Activated CD4-positive, alpha-beta T cell treated with anti-CD3 and anti-CD28 coated beads, Interleukin-2, amount 10 ng/mL, durations not matched to agents 7 days and 5 days (primary cell): ENCODE measurements at regions not wholly inside any gene's neighbourhood (a gene's known extent, or its start where the extent isn't known, plus 50 kb on each side); places are given as distances from the start of the nearest gene placed in this dataset.
A peak's percentile ranks its signal among the peaks of the same experiment; 100 is the strongest.
"Not testable (repeated sequence)": the region's sequence is repeated elsewhere in the genome, so short reads cannot be mapped to it uniquely, and the experiment has no call there.

Source experiments
- CTCF ChIA-PET: fragments of 350-600 bp; sonication (Branson Sonifier 250); formaldehyde crosslinking; loops from one replicate; lab custom pipeline; 2021; ENCODE audit warnings: antibody characterized with exemption; lab: Charles Lee
- POLR2A ChIA-PET: fragments of 350-600 bp; sonication (Branson Sonifier 250); formaldehyde crosslinking; loops from one replicate; lab custom pipeline; 2021; ENCODE audit warnings: antibody characterized with exemption; lab: Charles Lee
- DNase-seq: peaks from one replicate; pipeline ENCODE4 v3.0.0-alpha.2; 2020
- H3K27ac Mint-ChIP-seq: one replicate; pipeline ENCODE4 v1.8.0; 2021; ENCODE audit warnings: mild to moderate bottlenecking, moderate library complexity, mixed read lengths
- H3K27me3 Mint-ChIP-seq: one replicate; pipeline ENCODE4 v1.8.0; 2021; ENCODE audit warnings: mixed read lengths
- H3K36me3 Mint-ChIP-seq: one replicate; pipeline ENCODE4 v1.8.0; 2021; ENCODE audit warnings: low read depth, mixed read lengths
- H3K4me1 Mint-ChIP-seq: one replicate; pipeline ENCODE4 v1.8.0; 2021; ENCODE audit warnings: mixed read lengths
- H3K4me3 Mint-ChIP-seq: one replicate; pipeline ENCODE4 v1.8.0; 2021; ENCODE audit warnings: mild to moderate bottlenecking, moderate library complexity, mixed read lengths
- H3K9me3 Mint-ChIP-seq: one replicate; pipeline ENCODE4 v1.8.0; 2021; ENCODE audit warnings: mixed read lengths

GRCh38 chr13:44137466-44137865 lies 236.2 kb upstream of the SERP2 start:
- ChIA-PET CTCF (interaction anchor here (1.6 kb wide), 1 partner anchor 11 kb away, joined by 3 read pairs; no protein-coding TSS in a partner anchor), POLR2A (no interaction called here)
- peaks cover 13% of the 10 kb centered on the region for H3K4me1 Mint-ChIP-seq
- no peaks in the 10 kb centered on the region for H3K36me3 Mint-ChIP-seq
- H3K27me3 Mint-ChIP-seq: peaks cover 3% of the 10 kb centered on the region
- DNase-seq: no peak
- H3K4me3 Mint-ChIP-seq: no peak overlapping the region
- no peaks in the 10 kb centered on the region for H3K9me3 Mint-ChIP-seq
- no peak overlapping the region for H3K27ac Mint-ChIP-seq

- ChIA-PET POLR2A (no interaction called here), CTCF (no interaction called here)
- H3K4me3 Mint-ChIP-seq: no peak overlapping the region
- no peaks in the 10 kb centered on the region for H3K9me3 Mint-ChIP-seq
- peaks cover 13% of the 10 kb centered on the region for H3K27me3 Mint-ChIP-seq
- H3K4me1 Mint-ChIP-seq: peaks cover 16% of the 10 kb centered on the region
- H3K27ac Mint-ChIP-seq: no peak overlapping the region
- H3K36me3 Mint-ChIP-seq: peaks cover 2% of the 10 kb centered on the region
- DNase-seq: no peak
These were observed 233.5 kb upstream of the SERP2 start for GRCh38 chr13:44140146-44140545.

GRCh38 chr13:44140888-44141724 lies 232.5 kb upstream of the SERP2 start:
- Mint-ChIP-seq H3K9me3 (no peaks in the 10 kb centered on the region), H3K4me1 (peaks cover 16% of the 10 kb centered on the region), H3K27me3 (peaks cover 14% of the 10 kb centered on the region), H3K4me3 (peak overlapping the region; percentile 81), H3K27ac (peak overlapping the region; percentile 89), H3K36me3 (peaks cover 2% of the 10 kb centered on the region)
- DNase-seq: no peak
- CTCF ChIA-PET: interaction anchor here (0.6 to 0.7 kb wide), 2 partner anchors 9 to 1099 kb away, joined by 3 read pairs; no protein-coding TSS in a partner anchor
- POLR2A ChIA-PET: no interaction called here

GRCh38 chr13:44141725-44142539 lies 231.7 kb upstream of the SERP2 start:
- CTCF ChIA-PET: interaction anchor here (0.6 kb wide), 1 partner anchor 1098 kb away, joined by 3 read pairs; no protein-coding TSS in a partner anchor
- Mint-ChIP-seq H3K4me1 (peaks cover 16% of the 10 kb centered on the region), H3K27ac (peak overlapping the region; percentile 89), H3K36me3 (peaks cover 2% of the 10 kb centered on the region), H3K9me3 (no peaks in the 10 kb centered on the region), H3K27me3 (peaks cover 14% of the 10 kb centered on the region), H3K4me3 (peak overlapping the region; percentile 81)
- peak; percentile 90 for DNase-seq
- POLR2A ChIA-PET: no interaction called here

DNA sequence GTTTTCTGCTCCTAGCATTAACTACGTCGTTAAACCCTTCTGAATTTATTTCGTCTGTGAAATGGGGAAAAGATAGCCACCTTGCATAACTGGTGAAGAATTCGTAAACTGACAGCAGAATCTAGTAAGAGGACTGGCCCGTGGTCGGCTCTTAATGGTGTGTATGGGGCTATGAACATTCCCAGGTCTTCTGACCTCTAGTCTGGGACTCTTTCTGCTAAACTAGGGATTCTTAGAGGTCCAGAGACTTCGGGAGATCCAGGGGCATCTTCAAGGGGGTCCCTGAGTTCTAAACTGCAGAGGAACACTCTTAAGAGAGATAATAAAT lies 231.1 kb upstream of the SERP2 start:
- Mint-ChIP-seq H3K36me3 (peaks cover 2% of the 10 kb centered on the region), H3K4me1 (peaks cover 16% of the 10 kb centered on the region), H3K9me3 (no peaks in the 10 kb centered on the region), H3K4me3 (peak overlapping the region; percentile 79), H3K27ac (peak overlapping the region; percentile 76), H3K27me3 (peaks cover 14% of the 10 kb centered on the region)
- POLR2A ChIA-PET: no interaction called here
- CTCF ChIA-PET: no interaction called here
- DNase-seq: no peak

- no peak overlapping the region for H3K27ac Mint-ChIP-seq
- peaks cover 2% of the 10 kb centered on the region for H3K36me3 Mint-ChIP-seq
- peaks cover 16% of the 10 kb centered on the region for H3K4me1 Mint-ChIP-seq
- no peaks in the 10 kb centered on the region for H3K9me3 Mint-ChIP-seq
- no peak overlapping the region for H3K4me3 Mint-ChIP-seq
- no peak for DNase-seq
- ChIA-PET POLR2A (no interaction called here), CTCF (interaction anchor here (1.5 kb wide), 1 partner anchor 16 kb away, joined by 3 read pairs; no protein-coding TSS in a partner anchor)
- peaks cover 14% of the 10 kb centered on the region for H3K27me3 Mint-ChIP-seq
These were observed 230.5 kb upstream of the SERP2 start for GRCh38 chr13:44142941-44143665.

DNA sequence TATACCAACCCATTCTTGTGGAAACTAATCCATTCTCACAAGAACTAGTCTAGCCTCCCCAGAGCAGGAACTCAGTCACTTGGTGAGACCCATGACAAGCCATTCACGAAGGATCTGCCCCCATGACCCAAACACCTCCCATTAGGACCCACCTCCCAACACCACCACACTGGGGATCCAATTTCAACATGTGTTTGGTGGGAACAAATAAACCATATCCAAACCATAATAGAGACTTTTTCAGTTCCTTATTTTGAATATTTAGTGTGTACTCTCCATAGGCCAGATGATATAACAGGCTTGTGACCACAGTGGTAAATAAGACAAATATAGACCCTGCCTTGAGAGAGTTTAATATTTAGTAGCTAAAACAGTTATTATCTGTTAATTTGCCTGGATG lies 227.5 kb upstream of the SERP2 start:
- Mint-ChIP-seq H3K4me3 (no peak overlapping the region), H3K9me3 (no peaks in the 10 kb centered on the region), H3K36me3 (peaks cover 2% of the 10 kb centered on the region), H3K27me3 (peaks cover 11% of the 10 kb centered on the region), H3K4me1 (peaks cover 10% of the 10 kb centered on the region), H3K27ac (no peak overlapping the region)
- ChIA-PET POLR2A (no interaction called here), CTCF (no interaction called here)
- no peak for DNase-seq

DNA sequence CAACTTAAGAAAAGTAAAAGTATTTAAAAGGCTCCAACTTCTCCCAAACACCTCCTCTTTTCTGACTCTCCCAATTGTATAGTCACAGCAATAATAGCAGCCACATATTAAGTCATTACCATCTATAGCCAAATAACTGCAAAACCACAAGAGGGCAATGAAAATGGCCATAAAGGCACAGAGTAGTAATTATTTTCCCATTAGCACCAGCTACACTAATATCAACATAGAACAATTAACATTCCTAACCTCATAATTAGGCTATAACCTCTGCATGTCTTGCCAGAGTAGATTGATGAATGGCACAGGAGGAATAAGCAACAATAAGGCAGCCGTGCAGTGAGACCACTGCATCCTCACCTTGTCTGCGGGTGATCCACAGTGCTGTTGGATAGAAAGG lies 226.4 kb upstream of the SERP2 start:
- POLR2A ChIA-PET: no interaction called here

DNA sequence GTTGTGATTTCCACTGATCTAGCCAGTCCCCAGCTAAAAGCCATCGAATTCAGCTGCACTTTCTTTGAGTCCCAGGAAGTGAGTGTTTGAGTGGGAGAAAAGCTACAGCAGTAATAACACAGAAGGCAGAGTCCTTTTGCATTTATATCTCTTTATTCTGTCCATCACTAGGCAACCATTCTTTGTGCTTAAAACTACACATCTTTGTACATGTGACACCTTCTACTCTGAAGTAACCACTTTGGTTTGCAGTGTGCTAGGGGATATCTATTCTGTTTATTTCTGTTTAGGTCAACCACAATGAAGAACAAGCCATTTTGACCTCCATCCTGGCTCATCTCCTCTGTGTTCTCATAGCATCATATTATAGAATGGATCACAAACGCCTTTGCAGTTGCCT lies 226.0 kb upstream of the SERP2 start:
- Mint-ChIP-seq H3K4me1 (peaks cover under 1% of the 10 kb centered on the region), H3K27me3 (peaks cover 11% of the 10 kb centered on the region), H3K27ac (no peak overlapping the region), H3K36me3 (peaks cover 2% of the 10 kb centered on the region), H3K4me3 (no peak overlapping the region), H3K9me3 (no peaks in the 10 kb centered on the region)
- ChIA-PET CTCF (no interaction called here), POLR2A (no interaction called here)
- DNase-seq: no peak

More for the DNA sequence above, 226.4 kb upstream of the SERP2 start:
- Mint-ChIP-seq H3K27me3 (peaks cover 11% of the 10 kb centered on the region), H3K4me1 (peaks cover 5% of the 10 kb centered on the region), H3K27ac (no peak overlapping the region), H3K9me3 (no peaks in the 10 kb centered on the region), H3K4me3 (no peak overlapping the region), H3K36me3 (peaks cover 2% of the 10 kb centered on the region)
- no peak for DNase-seq
- CTCF ChIA-PET: no interaction called here

- Mint-ChIP-seq H3K27ac (no peak overlapping the region), H3K27me3 (peaks cover 7% of the 10 kb centered on the region), H3K36me3 (peaks cover under 1% of the 10 kb centered on the region), H3K9me3 (no peaks in the 10 kb centered on the region), H3K4me1 (no peaks in the 10 kb centered on the region), H3K4me3 (no peak overlapping the region)
- ChIA-PET CTCF (interaction anchor here (1.0 kb wide), 1 partner anchor 10 kb away, joined by 3 read pairs; no protein-coding TSS in a partner anchor), POLR2A (no interaction called here)
- DNase-seq: no peak
These were observed 225.3 kb upstream of the SERP2 start for GRCh38 chr13:44148159-44148914.

DNA sequence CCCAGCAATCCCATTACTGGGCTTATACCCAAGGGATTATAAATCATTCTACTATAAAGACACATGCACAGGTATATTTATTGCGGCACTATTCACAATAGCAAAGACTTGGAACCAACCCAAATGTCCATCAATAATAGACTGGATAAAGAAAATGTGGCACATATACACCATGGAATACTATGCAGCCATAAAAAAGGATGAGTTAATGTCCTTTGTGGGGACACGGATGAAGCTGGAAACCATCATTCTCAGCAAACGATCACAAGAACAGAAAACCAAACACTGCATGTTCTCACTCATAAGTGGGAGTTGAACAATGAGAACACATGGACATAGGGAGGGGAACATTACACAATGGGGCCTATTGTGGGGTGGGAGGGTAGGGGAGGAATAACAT lies 224.4 kb upstream of the SERP2 start:
- CTCF ChIA-PET: interaction anchor here (1.0 kb wide), 1 partner anchor 11 kb away, joined by 3 read pairs; no protein-coding TSS in a partner anchor

DNA sequence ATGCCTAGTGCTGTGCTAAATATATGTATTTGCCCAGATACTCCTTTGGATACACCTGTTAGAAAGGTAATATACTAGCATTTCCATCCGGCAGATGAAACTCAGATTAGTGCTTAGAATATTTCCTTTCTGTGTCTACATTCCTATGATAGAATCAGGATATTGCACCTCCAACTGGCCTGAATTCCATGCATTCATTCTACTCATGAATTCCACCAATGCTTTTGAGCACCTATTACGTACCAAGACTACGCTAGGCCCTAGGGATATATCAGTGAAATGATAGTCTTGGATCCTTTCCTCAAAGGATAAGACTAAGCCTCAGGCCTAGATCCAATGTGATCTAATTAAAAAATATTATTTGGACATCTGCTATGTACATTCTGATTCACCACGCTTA lies 223.8 kb upstream of the SERP2 start:
- ChIA-PET POLR2A (no interaction called here), CTCF (no interaction called here)
- Mint-ChIP-seq H3K27me3 (peaks cover 2% of the 10 kb centered on the region), H3K4me1 (no peaks in the 10 kb centered on the region), H3K9me3 (no peaks in the 10 kb centered on the region), H3K4me3 (no peak overlapping the region), H3K36me3 (no peaks in the 10 kb centered on the region), H3K27ac (no peak overlapping the region)
- no peak for DNase-seq

More for the DNA sequence above, 224.4 kb upstream of the SERP2 start:
- H3K27ac Mint-ChIP-seq, H3K4me3 Mint-ChIP-seq, H3K4me1 Mint-ChIP-seq, H3K36me3 Mint-ChIP-seq, H3K27me3 Mint-ChIP-seq, DNase-seq, H3K9me3 Mint-ChIP-seq, POLR2A ChIA-PET: not testable (repeated sequence)
